SW 1271 (cell line): ENCODE measurements at regions not wholly inside any gene's neighbourhood (a gene's known extent, or its start where the extent isn't known, plus 50 kb on each side); places are given as distances from the start of the nearest gene placed in this dataset.

ENCODE experiments used
- DNase-seq, 2 experiments: peaks; one replicate each; lab custom pipeline; 2025; lab: John Stamatoyannopoulos, UW

DNA sequence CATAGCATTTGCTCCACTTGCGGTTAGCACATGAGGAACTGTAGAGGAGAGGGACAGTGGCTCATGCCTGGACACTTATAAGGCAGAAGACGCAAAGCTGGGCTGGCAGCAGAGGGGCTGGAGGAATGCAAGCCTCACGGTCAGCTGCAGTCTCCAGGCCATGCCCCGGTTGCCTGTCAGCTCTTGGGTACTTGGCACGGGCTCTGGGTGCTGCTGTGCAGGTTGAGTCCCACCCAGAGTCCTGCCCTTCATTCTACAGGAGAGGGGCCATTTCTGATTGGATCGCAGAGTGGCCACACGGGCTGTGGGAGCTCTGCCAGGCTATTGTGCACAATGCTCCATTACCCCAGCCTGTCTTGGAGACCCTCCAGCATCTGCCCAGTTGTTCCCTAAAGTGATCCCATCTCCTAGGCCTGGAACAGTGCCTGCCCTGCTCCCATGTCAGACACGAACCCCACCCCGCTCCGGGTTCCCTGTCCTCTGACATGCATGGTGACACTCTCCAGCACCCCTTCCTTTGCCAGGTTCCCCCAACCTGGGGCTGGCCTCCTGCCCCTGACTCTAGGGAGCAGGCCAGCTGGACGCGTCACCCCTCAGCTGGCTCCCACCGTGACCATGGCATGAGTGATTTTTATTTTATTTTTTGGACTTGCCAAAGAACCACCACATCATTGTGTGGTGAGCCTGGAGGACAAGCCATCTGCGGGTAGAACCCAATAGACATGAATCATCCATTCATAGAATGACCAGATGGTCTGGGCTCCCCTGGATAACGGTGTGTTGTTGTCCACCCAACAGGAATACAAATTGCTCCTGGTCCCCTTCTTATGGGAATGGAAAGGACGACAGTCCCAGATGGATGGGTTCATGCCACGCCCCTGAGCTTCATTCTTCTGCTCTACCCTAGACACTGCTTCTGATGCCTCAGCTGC lies 51.0 kb upstream of the KLF13 start:
- DNase-seq = no peak

GRCh38 chr15:31276596-31277298 lies 49.9 kb upstream of the KLF13 start:
- no peak for DNase-seq
